B cell (primary cell): ENCODE measurements at regions not wholly inside any gene's neighbourhood (a gene's known extent, or its start where the extent isn't known, plus 50 kb on each side); places are given as distances from the start of the nearest gene placed in this dataset.

Experiments
- EZH2 ChIP-seq: IDR thresholded peaks from 2 replicates; pipeline ENCODE4 v1.6.1; 2012; ENCODE audit warnings: borderline replicate concordance, low read depth, mild to moderate bottlenecking, moderate library complexity, low read length; ENCODE audit not compliant: insufficient read depth, poor library complexity, severe bottlenecking
- TF ChIP-seq, protein P1 (sequence below): fragments of 200-600 bp; IDR thresholded peaks from one replicate; pipeline ENCODE4 v1.8.0; 2022; ENCODE audit warnings: antibody characterized with exemption, mild to moderate bottlenecking

DNA sequence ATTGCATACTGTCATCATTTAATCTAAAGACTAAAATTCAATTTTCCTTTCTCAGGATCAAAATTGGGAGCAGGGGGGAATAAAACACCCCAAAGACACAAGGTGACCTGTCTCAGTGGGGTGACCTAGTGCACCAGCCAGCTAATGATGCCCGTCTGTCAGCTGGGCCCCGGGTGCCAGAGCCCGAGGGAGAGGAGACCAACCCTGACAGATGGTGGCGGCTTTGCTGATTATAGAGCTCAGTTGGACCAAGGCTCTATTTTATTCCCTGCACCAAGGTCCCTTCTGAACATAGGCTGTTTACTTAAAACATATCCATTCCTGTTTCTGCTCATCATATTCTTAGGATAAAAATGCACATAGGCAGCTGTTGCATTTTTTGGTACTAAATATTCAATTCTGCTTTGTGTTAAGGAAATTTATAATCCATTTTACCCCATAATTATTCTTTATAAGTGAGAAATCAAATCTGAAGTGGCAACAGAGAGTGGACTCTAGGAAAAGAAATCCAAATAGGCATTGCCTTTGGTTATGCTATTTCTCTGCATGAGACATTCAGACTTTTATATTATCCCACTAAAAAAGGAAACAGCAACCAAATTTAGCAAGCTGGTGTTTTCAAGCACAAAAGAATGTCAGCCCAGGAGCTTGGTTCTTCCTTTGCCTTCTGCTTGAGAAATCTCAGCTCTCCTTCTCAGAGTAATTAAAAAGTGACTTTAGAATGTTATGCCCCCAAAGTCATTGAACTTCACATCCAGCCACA lies 96.8 kb upstream of the IFNG-AS1 start:
- TF ChIP-seq, protein P1, sequence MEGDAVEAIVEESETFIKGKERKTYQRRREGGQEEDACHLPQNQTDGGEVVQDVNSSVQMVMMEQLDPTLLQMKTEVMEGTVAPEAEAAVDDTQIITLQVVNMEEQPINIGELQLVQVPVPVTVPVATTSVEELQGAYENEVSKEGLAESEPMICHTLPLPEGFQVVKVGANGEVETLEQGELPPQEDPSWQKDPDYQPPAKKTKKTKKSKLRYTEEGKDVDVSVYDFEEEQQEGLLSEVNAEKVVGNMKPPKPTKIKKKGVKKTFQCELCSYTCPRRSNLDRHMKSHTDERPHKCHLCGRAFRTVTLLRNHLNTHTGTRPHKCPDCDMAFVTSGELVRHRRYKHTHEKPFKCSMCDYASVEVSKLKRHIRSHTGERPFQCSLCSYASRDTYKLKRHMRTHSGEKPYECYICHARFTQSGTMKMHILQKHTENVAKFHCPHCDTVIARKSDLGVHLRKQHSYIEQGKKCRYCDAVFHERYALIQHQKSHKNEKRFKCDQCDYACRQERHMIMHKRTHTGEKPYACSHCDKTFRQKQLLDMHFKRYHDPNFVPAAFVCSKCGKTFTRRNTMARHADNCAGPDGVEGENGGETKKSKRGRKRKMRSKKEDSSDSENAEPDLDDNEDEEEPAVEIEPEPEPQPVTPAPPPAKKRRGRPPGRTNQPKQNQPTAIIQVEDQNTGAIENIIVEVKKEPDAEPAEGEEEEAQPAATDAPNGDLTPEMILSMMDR = no peak
- TF ChIP-seq EZH2 = no peak
